Esophagus muscularis mucosa (tissue), 4 donors: ENCODE measurements at regions not wholly inside any gene's neighbourhood (a gene's known extent, or its start where the extent isn't known, plus 50 kb on each side); places are given as distances from the start of the nearest gene placed in this dataset.
"Not testable (repeated sequence)": the region's sequence is repeated elsewhere in the genome, so short reads cannot be mapped to it uniquely, and the experiment has no call there.

ENCODE experiments used
- DNase-seq: peaks from one replicate; pipeline ENCODE4 v3.0.0-alpha.2; 2017; ENCODE audit errors: extremely low spot score
- H3K27ac ChIP-seq, 4 donors: fragments of 200-600 bp; sonication (generic); replicated peaks in 1 of 4; 1 replicate in 3 of 4; 2 replicates in 1 of 4; pipeline ENCODE4 v1.5.1; 2016 to 2019; ENCODE audit warnings: mild to moderate bottlenecking in 1 of 4
- H3K27me3 ChIP-seq, 4 donors: fragments of 200-600 bp; sonication (generic); one replicate each; pipeline versions ENCODE4 v1.5.1 to v1.6.0; 2016 to 2019
- H3K36me3 ChIP-seq, 4 donors: fragments of 200-600 bp; sonication (generic); one replicate each; pipeline ENCODE4 v1.5.1; 2016 to 2019
- H3K4me1 ChIP-seq, 4 donors: fragments of 200-600 bp; sonication (generic); one replicate each; pipeline ENCODE4 v1.5.1; 2016 to 2019
- H3K4me3 ChIP-seq, 4 donors: fragments of 200-600 bp; sonication (generic); 1 replicate in 2 of 4; 2 replicates in 2 of 4; pipeline ENCODE4 v1.5.1; 2016 to 2019; ENCODE audit warnings: mild to moderate bottlenecking in 4 of 4, moderate library complexity in 1 of 4
- H3K9me3 ChIP-seq, 4 donors: fragments of 200-600 bp; sonication (generic); 1 replicate in 3 of 4; 2 replicates in 1 of 4; pipeline ENCODE4 v1.5.1; 2016 to 2019
- EP300 ChIP-seq: sonication (generic); formaldehyde crosslinking; IDR thresholded peaks from one replicate; pipeline ENCODE4 v1.6.1; 2017; ENCODE audit warnings: antibody characterized with exemption
- POLR2A ChIP-seq: fragments of 450-650 bp; IDR thresholded peaks from one replicate; pipeline ENCODE4 v1.6.1; 2017; ENCODE audit warnings: antibody characterized with exemption, moderate library complexity, mild to moderate bottlenecking, low read depth
- POLR2AphosphoS5 ChIP-seq, 2 donors: sonication (generic); formaldehyde crosslinking; IDR thresholded peaks; one replicate each; pipeline ENCODE4 v1.6.1; 2017; ENCODE audit warnings: antibody characterized with exemption in 2 of 2
- WGBS: methylation state at CpG from one replicate; pipeline ENCODE4 v1.1.5; 2018; 5-methylcytosine and 5-hydroxymethylcytosine counted together
- intact Hi-C: fragments of 100-400 bp; cut with DNase I; formaldehyde crosslinking; loops from one replicate; pipeline ENCODE4 v1.15.1; 2023
- TF ChIP-seq, protein P1 (sequence below), 3 experiments: fragments of 200-600 bp in 2 of 3; fragments of 450-650 bp in 1 of 3; sonication (generic) in 2 of 3; IDR thresholded peaks; one replicate each; pipeline ENCODE4 v1.5.1; 2017 to 2019; ENCODE audit warnings: antibody characterized with exemption in 3 of 3, mild to moderate bottlenecking in 2 of 3, moderate library complexity in 1 of 3

DNA sequence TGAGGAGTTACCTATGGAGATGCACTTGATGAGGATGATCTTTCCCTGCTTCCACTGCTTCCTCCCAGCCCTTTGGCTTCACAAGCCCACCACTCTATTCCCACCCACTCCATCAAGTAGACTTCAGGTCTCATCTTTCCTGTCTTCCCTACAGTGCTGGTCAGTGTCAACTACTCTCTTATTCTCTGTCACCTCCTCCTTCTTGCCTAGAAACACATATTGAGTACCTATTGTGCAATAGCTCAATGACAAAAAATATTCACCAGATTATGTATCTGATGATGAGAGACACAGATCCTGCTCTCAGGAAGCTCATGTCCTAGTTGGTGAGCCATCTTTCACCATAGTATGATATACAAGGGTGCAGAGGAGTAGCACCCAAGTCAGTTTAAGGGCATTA is 82.2 kb upstream of the NFASC start:
- no peak for TF ChIP-seq EP300
- TF ChIP-seq POLR2A = no peak
- TF ChIP-seq, protein P1, sequence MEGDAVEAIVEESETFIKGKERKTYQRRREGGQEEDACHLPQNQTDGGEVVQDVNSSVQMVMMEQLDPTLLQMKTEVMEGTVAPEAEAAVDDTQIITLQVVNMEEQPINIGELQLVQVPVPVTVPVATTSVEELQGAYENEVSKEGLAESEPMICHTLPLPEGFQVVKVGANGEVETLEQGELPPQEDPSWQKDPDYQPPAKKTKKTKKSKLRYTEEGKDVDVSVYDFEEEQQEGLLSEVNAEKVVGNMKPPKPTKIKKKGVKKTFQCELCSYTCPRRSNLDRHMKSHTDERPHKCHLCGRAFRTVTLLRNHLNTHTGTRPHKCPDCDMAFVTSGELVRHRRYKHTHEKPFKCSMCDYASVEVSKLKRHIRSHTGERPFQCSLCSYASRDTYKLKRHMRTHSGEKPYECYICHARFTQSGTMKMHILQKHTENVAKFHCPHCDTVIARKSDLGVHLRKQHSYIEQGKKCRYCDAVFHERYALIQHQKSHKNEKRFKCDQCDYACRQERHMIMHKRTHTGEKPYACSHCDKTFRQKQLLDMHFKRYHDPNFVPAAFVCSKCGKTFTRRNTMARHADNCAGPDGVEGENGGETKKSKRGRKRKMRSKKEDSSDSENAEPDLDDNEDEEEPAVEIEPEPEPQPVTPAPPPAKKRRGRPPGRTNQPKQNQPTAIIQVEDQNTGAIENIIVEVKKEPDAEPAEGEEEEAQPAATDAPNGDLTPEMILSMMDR (IDR thresholded peaks at IDR 0.05) = no peak
- TF ChIP-seq POLR2AphosphoS5 (IDR thresholded peaks at IDR 0.05) = no peak
- Histone ChIP-seq H3K36me3 (no peaks in the 10 kb centered on the region), H3K4me1 (peaks cover 0 to 4% (median 0%) of the 10 kb centered on the region in 4 donors), H3K4me3 (no peak overlapping the region), H3K27ac (no peak overlapping the region), H3K27me3 (peaks cover 0 to 18% (median 0%) of the 10 kb centered on the region in 4 donors), H3K9me3 (no peaks in the 10 kb centered on the region)
- no peak for DNase-seq
- intact Hi-C loops = no loop called here

- Histone ChIP-seq H3K4me3 (no peak overlapping the region), H3K27me3 (peaks cover 0 to 18% (median 0%) of the 10 kb centered on the region in 4 donors), H3K36me3 (no peaks in the 10 kb centered on the region), H3K9me3 (no peaks in the 10 kb centered on the region), H3K4me1 (peaks cover 0 to 4% (median 0%) of the 10 kb centered on the region in 4 donors), H3K27ac (no peak overlapping the region)
- 37% methylated on average over 15 of the region's 15 CpGs for WGBS
- TF ChIP-seq, protein P1 (IDR thresholded peaks at IDR 0.05) = peak; percentile 61 to 86 (median 75)
- no peak for TF ChIP-seq POLR2A
- intact Hi-C loops = no loop called here
- DNase-seq = no peak
Measured at GRCh38 chr1:204791453-204792353, 79.0 kb upstream of the NFASC start.

DNA sequence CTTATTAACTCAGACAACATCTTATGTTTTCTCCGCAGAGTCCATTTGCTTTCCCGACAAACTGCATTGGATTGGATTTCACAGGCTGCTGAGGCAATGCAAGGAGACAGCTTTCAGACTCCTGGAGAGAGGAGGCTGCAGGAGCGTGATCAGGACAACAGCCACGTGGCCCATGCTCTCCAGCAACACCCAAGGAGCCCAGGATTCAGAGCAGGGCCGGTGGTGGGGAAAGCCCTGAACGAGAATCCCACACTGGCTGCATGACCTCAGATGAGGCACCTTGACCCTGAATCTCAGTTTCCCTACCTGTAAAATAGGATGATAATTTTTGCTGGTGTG is 78.3 kb upstream of the NFASC start:
- WGBS = 83% methylated on average over 6 of the region's 6 CpGs
- intact Hi-C loops = no loop called here
- Histone ChIP-seq H3K27me3 (peaks cover 0 to 18% (median 0%) of the 10 kb centered on the region in 4 donors), H3K36me3 (no peaks in the 10 kb centered on the region), H3K4me1 (peaks cover 0 to 4% (median 0%) of the 10 kb centered on the region in 4 donors), H3K27ac (no peak overlapping the region), H3K9me3 (no peaks in the 10 kb centered on the region), H3K4me3 (no peak overlapping the region)
- no peak for TF ChIP-seq EP300
- TF ChIP-seq POLR2AphosphoS5 (IDR thresholded peaks at IDR 0.05) = no peak
- no peak for TF ChIP-seq POLR2A
- TF ChIP-seq, protein P1 (IDR thresholded peaks at IDR 0.05) = no peak
- no peak for DNase-seq

GRCh38 chr1:204793259-204793914 is 77.3 kb upstream of the NFASC start:
- intact Hi-C loops = no loop called here
- H3K27me3 ChIP-seq = peaks cover 0 to 18% (median 0%) of the 10 kb centered on the region in 4 donors
- H3K4me1 ChIP-seq = peaks cover 0 to 4% (median 0%) of the 10 kb centered on the region in 4 donors
- TF ChIP-seq POLR2A = no peak
- no peak overlapping the region for H3K27ac ChIP-seq
- WGBS = 88% methylated on average over 7 of the region's 7 CpGs
- no peaks in the 10 kb centered on the region for H3K9me3 ChIP-seq
- no peak for DNase-seq
- no peak overlapping the region for H3K4me3 ChIP-seq
- no peaks in the 10 kb centered on the region for H3K36me3 ChIP-seq

- H3K27ac ChIP-seq, intact Hi-C loops, H3K4me3 ChIP-seq, H3K36me3 ChIP-seq, H3K4me1 ChIP-seq, DNase-seq, H3K9me3 ChIP-seq, H3K27me3 ChIP-seq: not testable (repeated sequence)
- WGBS = 95% methylated on average over 2 of the region's 2 CpGs
Measured at GRCh38 chr1:204796886-204797285, 73.8 kb upstream of the NFASC start.
